GM03348 (cell line): ENCODE measurements at regions not wholly inside any gene's neighbourhood (a gene's known extent, or its start where the extent isn't known, plus 50 kb on each side); places are given as distances from the start of the nearest gene placed in this dataset.
"Not testable (repeated sequence)": the region's sequence is repeated elsewhere in the genome, so short reads cannot be mapped to it uniquely, and the experiment has no call there.

Experiments used
- DNase-seq: peaks from one replicate; pipeline ENCODE4 v3.0.0; 2012; ENCODE audit warnings: low spot score

- no peak for DNase-seq
Observed at GRCh38 chr1:38667626-38668025, 191.9 kb downstream of the RRAGC start.

GRCh38 chr1:38662126-38662525, 197.4 kb downstream of the RRAGC start:
- DNase-seq: no peak

DNA sequence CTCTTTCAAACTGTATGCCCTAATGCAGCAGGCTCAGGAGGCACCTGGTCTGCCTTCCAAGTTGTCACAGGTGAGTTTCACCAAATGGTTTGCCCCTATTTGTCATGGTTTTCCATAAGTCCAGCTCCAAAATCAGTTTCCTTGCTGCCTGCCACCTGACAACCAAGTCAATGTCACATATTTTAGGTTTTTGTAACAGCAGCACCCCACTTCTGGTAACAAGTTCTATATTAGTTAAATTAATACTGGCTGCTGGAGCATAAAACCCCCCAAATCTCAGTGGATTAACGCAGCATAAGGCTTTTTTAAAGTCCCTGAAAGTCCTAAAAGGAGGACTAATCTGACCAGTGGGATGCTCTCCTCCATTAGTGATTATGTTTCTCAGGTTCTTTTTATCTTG, 200.7 kb downstream of the RRAGC start:
- DNase-seq: no peak

DNA sequence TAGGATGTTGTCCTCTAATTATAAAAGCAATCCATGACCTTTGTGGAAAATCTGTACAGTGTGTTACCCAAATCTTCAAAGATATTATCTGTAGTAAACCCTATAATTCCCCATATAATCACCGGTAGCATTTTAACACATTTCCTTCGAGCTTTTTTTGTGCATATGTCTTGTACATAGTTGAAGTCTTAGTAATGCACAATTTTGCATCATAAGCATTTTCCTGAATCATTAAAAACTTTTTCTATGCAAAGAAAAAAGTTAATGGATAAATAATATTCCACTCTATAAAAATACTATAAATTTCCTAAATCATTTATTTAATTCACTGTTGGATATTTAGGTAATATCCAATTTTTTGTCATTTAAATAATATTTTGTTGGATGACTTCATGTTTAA, 201.7 kb downstream of the RRAGC start:
- no peak for DNase-seq

- DNase-seq: no peak
Observed at GRCh38 chr1:38657207-38657840, 202.2 kb downstream of the RRAGC start.

DNA sequence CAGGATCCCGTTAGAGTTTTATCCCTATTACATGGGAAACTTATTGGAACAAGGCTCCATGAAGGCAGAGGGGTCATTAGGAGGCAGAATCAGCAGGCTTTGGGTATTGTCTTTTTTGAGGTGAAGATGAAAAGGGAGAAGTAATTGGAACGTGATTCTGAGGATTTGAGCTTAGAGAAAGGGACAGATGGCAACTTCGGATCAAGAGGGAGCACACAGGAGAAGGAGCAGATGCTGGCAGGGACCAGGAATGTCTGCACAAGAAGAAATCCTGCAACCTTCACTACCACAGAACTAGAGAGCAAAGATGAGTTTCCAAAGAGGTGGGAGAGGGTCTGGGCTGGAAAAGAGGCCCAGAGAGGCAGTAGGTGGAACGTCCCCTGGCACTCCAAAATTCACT, 202.8 kb downstream of the RRAGC start:
- no peak for DNase-seq

GRCh38 chr1:38652217-38652616, 207.4 kb downstream of the RRAGC start:
- DNase-seq: no peak

DNA sequence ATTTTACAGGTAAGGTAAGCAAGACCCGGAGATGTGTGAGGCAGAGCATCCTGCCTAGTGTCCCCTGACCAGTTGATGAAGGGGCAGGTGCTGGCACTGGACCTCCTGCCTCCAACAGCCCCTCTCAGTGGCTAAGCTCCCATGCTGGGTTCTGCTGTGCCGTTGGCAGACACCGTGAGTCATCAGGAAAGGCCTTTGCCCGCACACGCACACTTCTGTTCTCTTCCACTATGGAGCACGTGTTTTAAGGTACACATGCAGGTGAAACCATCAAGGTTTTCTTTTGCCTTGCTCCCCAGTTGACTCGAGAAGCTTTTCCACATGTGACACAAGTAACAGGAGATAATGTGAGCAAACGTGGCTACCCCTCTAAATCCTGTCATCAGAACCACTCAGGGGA, 207.9 kb downstream of the RRAGC start:
- no peak for DNase-seq

- no peak for DNase-seq
Observed at GRCh38 chr1:38648417-38648816, 211.2 kb downstream of the RRAGC start.

DNA sequence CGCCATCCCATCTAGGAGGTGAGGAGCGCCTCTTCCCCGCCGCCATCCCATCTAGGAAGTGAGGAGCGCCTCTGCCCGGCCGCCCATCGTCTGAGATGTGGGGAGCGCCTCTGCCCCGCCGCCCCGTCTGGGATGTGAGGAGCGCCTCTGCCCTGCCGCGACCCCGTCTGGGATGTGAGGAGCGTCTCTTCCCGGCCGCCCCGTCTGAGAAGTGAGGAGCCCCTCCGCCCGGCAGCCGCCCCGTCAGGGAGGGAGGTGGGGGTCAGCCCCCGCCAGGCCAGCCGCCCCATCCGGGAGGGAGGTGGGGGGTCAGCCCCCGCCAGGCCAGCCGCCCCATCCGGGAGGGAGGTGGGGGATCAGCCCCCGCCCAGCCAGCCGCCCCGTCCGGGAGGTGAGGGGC, 212.2 kb downstream of the RRAGC start:
- DNase-seq: not testable (repeated sequence)

DNA sequence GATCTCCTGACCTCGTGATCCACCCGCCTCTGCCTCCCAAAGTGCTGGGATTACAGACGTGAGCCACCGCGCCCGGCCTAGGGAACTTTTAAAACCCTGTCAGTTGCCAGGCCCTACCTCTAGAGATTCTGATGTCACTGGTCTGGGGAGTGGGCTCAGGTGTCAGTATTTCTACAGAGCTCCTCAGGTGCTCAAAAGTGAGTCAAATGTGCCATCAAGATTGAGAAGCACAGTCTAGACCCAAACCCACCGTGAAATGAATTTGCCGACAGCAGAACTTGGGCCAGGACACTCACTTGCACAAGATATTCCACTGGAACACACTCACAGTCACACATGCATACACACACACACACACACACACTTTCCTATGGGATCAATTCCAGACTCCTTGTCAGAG, 215.5 kb downstream of the RRAGC start:
- DNase-seq: no peak

DNA sequence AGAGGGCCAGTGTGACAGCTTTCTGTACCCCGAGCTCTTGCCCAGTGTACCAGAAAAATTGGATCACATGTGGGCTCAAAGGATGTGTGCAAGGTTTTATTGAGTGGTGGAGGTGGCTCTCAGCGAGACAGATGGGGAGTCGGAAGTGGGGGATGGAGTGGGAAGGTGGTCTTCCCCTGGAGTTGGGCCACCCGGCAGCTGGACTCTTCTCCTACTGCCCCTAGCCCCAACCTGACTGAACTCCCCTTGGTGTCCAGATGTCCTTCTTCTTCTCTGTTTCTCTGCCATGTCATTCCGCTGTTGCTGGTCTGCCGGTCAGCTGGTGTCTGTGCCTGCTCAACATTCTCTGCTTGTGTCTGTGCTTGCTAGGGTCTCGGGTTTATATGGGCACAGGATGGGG, 217.9 kb downstream of the RRAGC start:
- DNase-seq: no peak

GRCh38 chr1:38640371-38640770, 219.2 kb downstream of the RRAGC start:
- DNase-seq: no peak

DNA sequence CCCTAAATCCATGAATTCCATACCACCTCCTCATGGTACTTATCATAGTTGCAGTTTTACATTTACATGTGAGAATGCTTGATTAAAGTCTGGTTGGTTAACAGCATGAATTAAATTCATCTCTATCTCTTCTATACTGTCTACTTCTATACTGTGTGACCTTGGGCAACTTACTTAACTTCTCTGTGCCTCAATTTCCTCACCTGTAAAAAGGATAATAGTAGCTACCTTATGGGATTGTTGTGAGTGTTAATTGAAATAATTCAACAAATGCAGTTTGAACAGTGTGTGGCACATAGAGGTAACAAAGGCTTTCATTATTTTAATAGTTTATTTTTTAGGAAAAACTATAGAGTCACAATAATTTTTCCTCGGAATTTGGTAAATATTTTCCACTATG, 231.3 kb downstream of the RRAGC start:
- no peak for DNase-seq

DNA sequence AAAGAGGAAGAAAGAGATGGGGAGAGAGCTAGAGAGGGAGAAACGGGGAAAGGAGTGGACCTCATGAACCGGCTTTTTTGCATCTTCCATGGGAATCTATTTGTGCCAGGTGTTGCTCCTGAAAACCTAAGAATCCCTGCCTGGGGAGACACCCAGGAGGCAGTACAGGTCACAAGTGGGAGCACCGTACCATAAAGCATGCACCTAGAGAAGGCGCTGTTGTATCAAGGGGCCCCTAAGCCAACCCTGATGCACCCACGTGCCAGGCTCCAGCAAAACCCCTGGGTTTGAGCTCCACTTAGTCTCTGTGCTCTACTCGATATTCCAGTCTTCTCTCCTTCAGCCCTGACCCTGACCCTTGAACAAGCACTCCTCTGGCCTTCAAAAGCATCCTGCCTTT, 233.6 kb downstream of the RRAGC start:
- DNase-seq: no peak

DNA sequence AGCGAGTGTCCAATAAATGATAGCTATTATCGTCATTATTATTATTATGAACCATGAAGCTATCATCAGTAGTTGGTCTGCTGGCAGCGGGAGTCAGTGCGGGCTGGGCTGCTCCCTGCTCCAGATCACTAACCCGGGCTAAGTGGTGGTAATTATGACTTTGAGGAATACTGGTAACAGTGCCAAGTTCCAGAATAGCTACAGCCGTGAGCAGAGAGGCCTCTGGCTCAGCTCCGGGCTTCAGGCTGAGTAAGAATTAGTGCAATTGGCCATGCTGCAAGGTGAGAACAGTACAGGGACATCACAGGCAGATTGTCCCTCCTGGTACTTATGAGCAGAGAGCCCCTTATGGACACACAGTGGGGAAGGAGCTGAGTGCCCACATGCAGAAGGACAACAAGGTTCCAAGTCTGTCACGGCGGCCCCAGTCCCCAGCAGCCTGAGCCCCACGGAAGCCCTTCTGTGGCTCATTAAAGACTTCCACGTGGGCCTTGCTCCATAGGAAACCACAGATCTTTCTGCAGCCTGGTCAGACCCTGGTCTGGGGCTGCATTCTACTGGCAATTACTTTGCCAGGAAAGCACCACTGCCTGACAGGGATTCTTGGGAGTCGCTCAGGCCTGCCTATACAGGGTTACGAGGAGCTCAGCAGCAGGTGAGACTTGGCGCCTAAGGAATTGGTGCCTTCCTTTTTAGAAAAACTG, 235.1 kb downstream of the RRAGC start:
- DNase-seq: no peak

GRCh38 chr1:38623529-38623928, 236.0 kb downstream of the RRAGC start:
- DNase-seq: no peak

DNA sequence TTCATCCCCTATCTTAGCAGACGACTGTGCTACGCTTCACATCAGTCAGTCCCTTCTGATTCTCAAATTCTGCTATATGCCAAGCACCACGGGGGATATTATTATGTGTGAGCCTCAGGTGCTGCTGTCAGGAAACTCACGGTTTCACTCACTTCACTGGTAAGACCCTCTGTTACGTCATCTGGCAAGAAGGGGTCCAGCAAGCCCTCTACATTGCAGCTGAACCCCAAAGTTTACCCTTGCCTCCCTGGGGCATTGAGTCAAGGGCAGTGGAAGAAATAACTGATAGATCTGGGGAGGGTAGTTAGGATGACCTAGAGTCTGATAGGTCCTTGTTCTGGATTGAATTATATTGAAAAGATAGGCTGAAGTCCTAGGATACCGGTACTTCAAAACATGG, 237.4 kb downstream of the RRAGC start:
- no peak for DNase-seq

- DNase-seq: no peak
Observed at GRCh38 chr1:38616846-38617245, 242.7 kb downstream of the RRAGC start.

GRCh38 chr1:38615680-38616079, 243.9 kb downstream of the RRAGC start:
- no peak for DNase-seq

GRCh38 chr1:38614861-38615260, 244.7 kb downstream of the RRAGC start:
- no peak for DNase-seq

DNA sequence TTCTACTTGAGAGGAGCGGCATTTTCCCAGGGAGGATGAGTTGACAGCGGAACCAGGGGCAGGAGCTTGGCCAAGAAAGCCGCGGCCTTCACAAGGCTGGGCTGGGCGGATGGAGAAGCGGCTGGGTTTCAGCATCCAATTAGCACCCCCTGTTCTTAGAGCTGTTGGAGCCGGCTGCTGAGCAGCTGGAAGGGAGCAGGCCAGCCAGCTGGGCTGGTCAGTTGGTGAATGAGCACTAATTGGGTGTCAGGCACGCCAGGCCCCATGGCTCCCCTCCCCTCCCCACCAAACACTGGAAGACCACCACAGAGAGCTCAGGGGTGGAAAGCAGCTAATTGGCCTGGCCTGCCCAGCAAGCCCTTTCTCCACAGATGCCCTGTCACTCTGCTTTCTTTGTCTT, 245.6 kb downstream of the RRAGC start:
- DNase-seq: no peak

DNA sequence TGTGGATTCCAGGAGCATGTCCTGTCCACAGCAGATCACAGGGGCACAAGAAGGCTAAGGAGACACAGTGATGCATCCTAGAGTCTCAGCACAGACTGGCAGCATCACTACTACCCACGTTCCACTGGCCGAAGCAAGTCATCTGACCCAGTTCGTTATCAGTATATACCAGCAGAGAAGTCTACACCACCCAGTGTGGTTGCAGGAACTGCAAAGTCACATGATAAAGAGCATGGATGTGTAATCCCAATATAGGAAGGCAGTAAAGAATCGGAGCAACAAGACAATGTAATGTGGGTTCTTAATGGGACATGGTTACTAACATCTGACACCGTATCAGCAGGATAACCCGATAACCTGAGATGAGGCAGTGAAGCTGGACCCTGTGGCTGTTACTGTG, 246.6 kb downstream of the RRAGC start:
- DNase-seq: no peak

GRCh38 chr1:38611664-38612211, 247.8 kb downstream of the RRAGC start:
- no peak for DNase-seq
